ENCODE measurements at regions not wholly inside any gene's neighbourhood (a gene's known extent, or its start where the extent isn't known, plus 50 kb on each side); places are given as distances from the start of the nearest gene placed in this dataset.

- DNase-seq (ENCODE audit: low spot score): no peak
These were observed 433.1 kb upstream of the FAM241A start for GRCh38 chr4:111712093-111712677.

DNA sequence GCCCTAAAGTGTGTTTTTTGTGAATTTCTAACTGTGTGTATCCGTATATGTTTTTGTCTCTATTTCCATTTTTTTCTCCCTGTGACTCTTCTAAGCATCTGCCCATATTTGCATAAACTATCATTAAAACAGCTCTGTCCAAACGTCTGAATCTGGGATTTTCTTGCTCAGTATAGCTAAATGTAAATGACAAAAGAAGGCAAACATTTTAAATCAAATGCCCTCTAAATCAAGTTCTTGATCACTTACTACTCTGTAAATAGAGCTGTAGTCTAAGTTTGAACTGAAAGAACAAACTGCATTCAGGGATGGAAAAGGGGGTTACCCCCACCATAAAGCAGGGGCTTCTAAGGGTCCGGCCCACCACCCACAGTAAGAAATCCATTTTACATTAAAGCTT lies 432.0 kb upstream of the FAM241A start:
- no peak for DNase-seq (ENCODE audit: low spot score)

- no peak for DNase-seq (ENCODE audit: low spot score)
These were observed 427.3 kb upstream of the FAM241A start for GRCh38 chr4:111717921-111718320.

GRCh38 chr4:111718763-111719559 lies 426.3 kb upstream of the FAM241A start:
- no peak for DNase-seq (ENCODE audit: low spot score)

GRCh38 chr4:111720866-111721265 lies 424.4 kb upstream of the FAM241A start:
- no peak for DNase-seq (ENCODE audit: low spot score)

DNA sequence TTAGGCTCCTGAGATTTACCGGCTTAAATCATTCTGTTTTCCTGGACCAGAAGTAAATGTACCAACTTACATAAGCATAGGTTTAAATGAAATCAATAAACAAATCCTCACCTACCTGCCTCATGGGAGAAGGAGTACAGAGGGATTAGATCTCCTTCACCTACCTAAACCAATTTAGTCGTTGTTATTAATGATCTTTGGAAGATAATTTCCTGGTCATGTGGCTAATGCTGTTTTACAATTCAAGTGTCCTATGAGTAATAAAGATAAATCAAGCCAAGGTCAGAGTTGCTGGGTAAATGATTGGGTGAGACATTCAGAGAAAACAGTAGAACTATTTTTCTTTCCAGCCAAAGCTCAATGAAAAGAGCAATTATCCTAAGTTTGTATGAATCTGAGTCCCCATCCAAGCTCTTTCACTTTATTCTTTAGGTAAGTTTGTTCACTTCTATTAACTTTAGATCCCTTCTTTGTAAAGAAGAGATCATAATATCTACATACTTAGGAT lies 423.0 kb upstream of the FAM241A start:
- DNase-seq (ENCODE audit: low spot score): no peak

- no peak for DNase-seq (ENCODE audit: low spot score)
These were observed 408.7 kb upstream of the FAM241A start for GRCh38 chr4:111736516-111736915.

DNA sequence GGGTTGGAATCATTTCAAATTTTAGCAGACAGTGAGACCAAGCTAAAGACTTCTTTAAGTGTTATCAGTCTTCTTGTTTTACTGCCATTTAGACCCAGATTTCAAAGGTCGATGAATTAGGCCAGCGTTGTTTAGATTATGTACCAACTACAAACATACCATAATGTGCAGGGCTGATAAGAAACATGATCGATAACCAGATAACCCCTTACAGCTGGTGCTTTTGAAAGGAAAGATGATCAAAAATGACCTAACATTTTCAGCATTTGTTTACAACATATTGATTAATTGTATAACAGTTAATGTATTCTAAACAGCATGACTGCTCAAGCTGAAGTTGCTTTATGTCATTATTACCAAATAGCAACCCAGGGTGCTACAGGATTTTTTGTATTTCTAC lies 400.4 kb upstream of the FAM241A start:
- no peak for DNase-seq (ENCODE audit: low spot score)

DNA sequence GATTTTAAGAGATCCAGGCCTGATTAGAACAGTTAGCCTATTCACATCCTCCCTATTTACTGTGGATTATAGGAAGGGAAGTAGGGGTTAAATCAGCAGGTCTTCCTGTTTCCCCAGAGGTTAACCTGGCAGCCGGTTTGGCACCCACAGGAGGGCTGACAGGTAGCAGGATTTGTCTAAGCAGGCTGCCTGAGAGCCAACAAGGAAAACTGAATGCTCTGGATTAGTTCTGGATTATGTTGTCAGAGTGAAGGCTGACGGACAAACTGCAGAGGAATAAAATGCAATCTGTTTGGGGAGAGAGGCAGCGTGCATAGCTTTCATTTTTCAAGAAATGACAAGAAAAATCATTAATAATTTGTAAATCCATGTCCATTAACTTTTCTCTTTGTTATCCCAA lies 397.1 kb upstream of the FAM241A start:
- no peak for DNase-seq (ENCODE audit: low spot score)

DNA sequence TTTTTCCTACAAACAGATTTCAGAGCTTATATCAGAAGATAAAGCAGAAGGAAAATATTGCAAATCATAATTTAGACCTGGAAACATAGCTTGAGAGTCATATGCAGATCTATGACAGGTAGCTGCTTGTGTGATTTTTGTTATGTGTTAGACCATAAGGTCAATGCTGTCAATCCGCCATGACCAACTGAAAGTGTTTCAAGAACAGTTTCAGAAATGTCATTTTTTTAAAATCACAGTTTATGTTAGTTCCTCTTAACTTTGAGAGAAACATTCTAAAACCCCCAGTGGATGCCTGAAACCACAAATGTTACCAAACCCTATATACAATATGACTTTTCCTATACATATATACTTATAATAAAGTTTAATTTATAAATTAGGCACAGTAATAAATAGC lies 391.3 kb upstream of the FAM241A start:
- no peak for DNase-seq (ENCODE audit: low spot score)

DNA sequence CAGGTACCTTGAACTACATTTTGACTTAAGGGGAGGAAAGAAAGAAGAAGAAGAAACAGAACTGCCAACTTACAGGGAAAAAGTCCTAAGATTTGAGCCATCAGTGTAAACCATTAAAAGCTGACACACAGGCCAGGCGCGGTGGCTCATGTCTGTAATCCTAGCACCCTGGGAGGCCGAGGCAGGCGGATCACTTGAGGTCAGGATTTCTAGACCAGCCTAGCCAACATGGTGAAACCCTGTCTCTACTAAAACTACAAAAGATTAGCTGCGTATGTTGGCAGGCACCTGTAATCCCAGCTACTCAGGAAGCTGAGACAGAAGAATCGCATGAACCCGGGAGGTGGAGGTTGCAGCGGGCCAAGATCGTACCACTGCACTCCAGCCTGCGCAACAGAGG lies 389.7 kb upstream of the FAM241A start:
- DNase-seq (ENCODE audit: low spot score): no peak

- no peak for DNase-seq (ENCODE audit: low spot score)
These were observed 383.7 kb upstream of the FAM241A start for GRCh38 chr4:111761531-111761930.

DNA sequence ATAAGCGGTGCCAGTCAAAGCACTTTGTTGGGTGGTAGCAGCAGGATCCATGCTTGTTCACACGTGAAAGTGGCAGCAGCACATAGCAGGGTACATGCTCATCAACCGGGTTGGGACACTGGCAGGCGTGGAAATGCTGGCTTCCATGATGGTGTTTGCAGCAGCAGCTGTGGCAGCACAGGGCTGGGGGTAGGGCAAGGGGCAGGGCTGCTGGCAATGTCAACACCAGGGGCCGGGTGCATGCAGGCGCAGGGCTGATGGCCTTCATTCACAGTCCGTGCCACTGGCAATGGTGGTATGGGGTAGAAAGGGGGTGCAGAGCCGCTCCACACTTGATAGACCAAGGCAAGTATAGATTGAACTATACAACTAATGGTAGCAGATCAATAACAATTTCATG lies 374.7 kb upstream of the FAM241A start:
- DNase-seq (ENCODE audit: low spot score): no peak

DNA sequence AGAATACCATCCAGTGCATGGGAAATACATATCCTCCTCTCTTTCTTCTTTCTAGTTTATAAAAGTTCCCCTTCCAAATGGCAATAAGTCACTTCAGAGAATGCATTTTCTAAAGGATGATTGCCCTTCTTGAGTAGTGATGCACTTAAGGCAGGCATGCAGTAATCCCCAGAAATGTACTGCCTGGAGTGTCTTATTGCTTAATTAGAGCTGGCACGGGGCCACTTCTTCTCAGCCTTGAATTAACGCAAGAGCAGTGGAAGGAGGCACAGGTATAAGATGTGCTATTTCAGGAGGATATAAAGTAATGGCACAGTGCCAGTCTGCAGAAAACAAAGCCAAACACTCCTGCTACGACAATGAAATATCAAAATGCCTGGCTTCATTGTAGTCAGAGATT lies 371.4 kb upstream of the FAM241A start:
- no peak for DNase-seq (ENCODE audit: low spot score)

- no peak for DNase-seq (ENCODE audit: low spot score)
These were observed 369.5 kb upstream of the FAM241A start for GRCh38 chr4:111775556-111776297.

GRCh38 chr4:111776561-111776960 lies 368.7 kb upstream of the FAM241A start:
- DNase-seq (ENCODE audit: low spot score): no peak

- DNase-seq (ENCODE audit: low spot score): no peak
These were observed 366.7 kb upstream of the FAM241A start for GRCh38 chr4:111778543-111778942.

GRCh38 chr4:111780965-111781364 lies 364.3 kb upstream of the FAM241A start:
- no peak for DNase-seq (ENCODE audit: low spot score)

GRCh38 chr4:111781611-111782010 lies 363.6 kb upstream of the FAM241A start:
- DNase-seq (ENCODE audit: low spot score): no peak

DNA sequence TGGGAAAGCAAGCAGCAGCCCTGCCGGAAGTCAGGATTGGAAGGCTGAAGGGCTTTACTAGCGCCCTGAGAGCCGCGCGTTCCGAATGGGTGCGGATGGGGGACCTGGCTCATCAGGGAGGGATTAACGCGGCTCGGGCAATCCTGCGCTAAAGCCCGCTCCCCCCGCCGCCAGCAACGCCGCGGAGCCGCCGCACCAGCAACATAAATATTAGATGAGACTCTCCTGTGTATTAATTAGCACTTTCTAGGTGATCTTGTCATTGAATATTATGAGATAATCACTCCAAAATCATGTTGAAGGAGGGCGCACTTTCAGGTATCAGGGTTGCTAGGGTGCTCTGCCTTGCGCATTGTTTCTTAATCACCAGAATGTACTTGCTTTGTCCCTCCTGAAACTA lies 357.2 kb upstream of the FAM241A start:
- DNase-seq (ENCODE audit: low spot score): no peak

DNA sequence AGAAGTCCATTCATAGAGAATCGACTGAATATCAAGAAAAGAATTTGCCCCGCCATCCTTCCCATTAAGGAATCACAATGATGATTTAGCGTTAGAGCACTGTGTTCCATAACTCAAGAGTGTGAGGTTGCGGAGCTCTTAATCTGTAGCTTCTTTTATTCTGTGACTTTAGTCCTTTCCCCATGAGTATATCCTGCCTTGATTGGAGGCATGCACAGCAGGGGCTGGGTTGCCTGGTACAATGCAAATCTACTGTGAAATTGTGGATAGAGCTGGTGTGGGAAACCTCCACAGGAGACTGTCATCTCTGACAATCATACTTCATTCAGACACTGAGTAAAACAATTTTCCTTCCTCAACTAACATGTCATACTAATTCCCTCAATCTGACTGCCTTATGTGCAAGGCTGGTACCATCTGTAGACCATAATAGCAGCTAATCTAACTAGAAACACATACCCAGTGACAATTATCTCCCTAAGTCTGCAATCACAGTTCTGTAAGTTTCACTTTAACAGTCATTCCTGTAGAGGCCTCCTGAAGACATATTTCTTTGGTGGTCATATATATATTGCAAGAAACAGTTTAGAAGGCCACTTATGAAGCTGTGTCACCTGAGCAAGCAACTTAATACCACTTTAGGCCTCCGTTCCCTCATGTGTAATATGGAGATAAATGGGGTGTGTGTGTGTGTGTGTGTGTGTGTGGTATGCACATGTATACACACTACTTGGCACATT lies 355.2 kb upstream of the FAM241A start:
- DNase-seq (ENCODE audit: low spot score): no peak

DNA sequence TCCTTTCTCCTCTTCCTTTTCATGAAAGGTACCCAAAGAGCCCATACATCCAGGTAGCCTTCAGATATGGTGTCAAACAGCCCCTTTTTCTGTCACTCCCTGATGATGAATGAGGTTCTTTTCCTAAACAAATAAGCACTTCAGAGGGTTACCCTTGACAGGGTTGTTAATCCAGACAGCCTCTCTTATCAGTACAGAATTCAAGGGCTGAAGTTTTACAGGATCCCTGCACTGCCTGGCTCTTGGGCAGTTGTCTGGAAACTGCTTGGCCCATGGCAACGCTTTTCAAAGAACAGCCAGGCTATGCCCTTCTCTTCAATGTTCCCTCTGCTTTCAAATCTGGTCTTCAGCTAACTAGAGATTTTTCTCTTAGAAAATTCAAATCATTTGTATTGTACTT lies 352.6 kb upstream of the FAM241A start:
- DNase-seq (ENCODE audit: low spot score): no peak
